Heart right ventricle (tissue), 16 donors: ENCODE measurements at regions not wholly inside any gene's neighbourhood (a gene's known extent, or its start where the extent isn't known, plus 50 kb on each side); places are given as distances from the start of the nearest gene placed in this dataset.

Source experiments
- ATAC-seq, 8 donors: fragments of 200-7000 bp; cut with Tn5 transposase; one replicate each; pipeline ENCODE4 v1.9.1; 2020; ENCODE audit warnings: mild to moderate bottlenecking in 8 of 8, moderate library complexity in 8 of 8, moderate number of reproducible peaks in 1 of 8
- DNase-seq, 2 donors: peaks; one replicate each; pipeline ENCODE4 v3.0.0-alpha.2; 2020
- H3K27ac ChIP-seq, 10 donors: fragments of 200-600 bp; sonication (generic) in 2 of 10; one replicate each; pipeline versions ENCODE4 v1.5.0 to v1.8.0; 2020 to 2022; ENCODE audit warnings: mild to moderate bottlenecking in 3 of 10
- H3K27me3 ChIP-seq, 7 donors: fragments of 200-600 bp; one replicate each; pipeline ENCODE4 v1.8.0; 2021 to 2022; ENCODE audit warnings: mild to moderate bottlenecking in 2 of 7
- H3K36me3 ChIP-seq, 9 donors: fragments of 200-600 bp; sonication (generic) in 1 of 9; one replicate each; pipeline versions ENCODE4 v1.5.0 to v1.8.0; 2020 to 2022; ENCODE audit warnings: mild to moderate bottlenecking in 2 of 9
- H3K4me1 ChIP-seq, 9 donors: fragments of 200-600 bp; sonication (generic) in 1 of 9; one replicate each; pipeline versions ENCODE4 v1.5.0 to v1.8.0; 2020 to 2022; ENCODE audit warnings: mild to moderate bottlenecking in 4 of 9
- H3K4me3 ChIP-seq, 10 donors: fragments of 200-600 bp; sonication (generic) in 2 of 10; one replicate each; pipeline versions ENCODE4 v1.5.0 to v1.8.0; 2020 to 2022; ENCODE audit warnings: mild to moderate bottlenecking in 7 of 10, moderate library complexity in 2 of 10
- H3K9me3 ChIP-seq, 11 donors: fragments of 200-600 bp in 10 of 11; sonication (generic) in 2 of 11; one replicate each; pipeline versions ENCODE4 v1.5.0 to v1.8.0; 2013 to 2022; ENCODE audit warnings: mild to moderate bottlenecking in 2 of 11, control low read depth in 1 of 11, moderate library complexity in 1 of 11
- CTCF ChIP-seq, 9 donors: fragments of 200-600 bp; sonication (generic) in 2 of 9; IDR thresholded peaks; one replicate each; pipeline versions ENCODE4 v1.5.0 to v1.8.0; 2021 to 2022; ENCODE audit warnings: antibody characterized with exemption in 9 of 9, mild to moderate bottlenecking in 5 of 9, moderate library complexity in 1 of 9
- WGBS, 2 donors: extraction: QIAGEN DNeasy Blood & Tissue Kit; methylation state at CpG; one replicate each; pipeline ENCODE4 v1.1.7; 2013; ENCODE audit warnings: inconsistent platforms in 1 of 2; 5-methylcytosine and 5-hydroxymethylcytosine counted together
- intact Hi-C, 10 donors: fragments of 100-400 bp; cut with DNase I; formaldehyde crosslinking; loops; one replicate each; pipeline versions ENCODE4 v1.11.1 to v1.14.2; 2022
- donor health status: Arrhythmogenic right ventricular cardiomyopathy.
- donor health status: ischemic (EF 13 %, LVEDD 7.1; RV severe dilation, severe dysfunction).
- donor health status: healthy with polysubstance abuse.
- donor health status: DM: no; HTN: yes; CAD: no.
- donor health status: DM: no; HTN: no; CAD: no.
- donor health status: ischemic (EF 25% LVEDD 6.9; RV normal size, moderate dysfunction).
- donor health status: ischemic (EF 25% LVEDD 5.7; RV mildly dilated, moderate dysfunction).
- donor health status: healthy.
- donor health status: DM: yes; HTN: yes; CAD: no.
- donor health status: Ischemic cardiomyopathy.
- donor health status: ischemic (EF 35%, LVEDD 5.7; RV mildly dilated, moderate dysfunction).
- donor health status: nonischemic (EF 11% LVEDD 7.7; RV severe dilation, severe dysfunction).
- donor health status: DM: yes; HTN: yes; CAD: no.
- donor health status: PGD.
- donor health status: ischemic (EF 29% LVEDD 5.4; RV normal size, mild dysfunction).
- donor health status: nonischemic (EF 23%, LVEDD 6.1; RV moderate dilation, normal function).

- Histone ChIP-seq H3K36me3 (no peaks in the 10 kb centered on the region), H3K4me3 (no peak overlapping the region), H3K27me3 (peaks cover 0 to 16% (median 5%) of the 10 kb centered on the region in 7 donors), H3K9me3 (no peaks in the 10 kb centered on the region), H3K4me1 (no peaks in the 10 kb centered on the region), H3K27ac (no peak overlapping the region)
- no peak for TF ChIP-seq CTCF (IDR thresholded peaks at IDR 0.05)
- ATAC-seq: no peak
- WGBS, 2 donors: 48 to 49% methylated on average over 3 of the region's 3 CpGs
- no peak for DNase-seq
- intact Hi-C loops: no loop called here
Observed at GRCh38 chr5:88486431-88486830, 217.8 kb upstream of the TMEM161B start.

GRCh38 chr5:88485531-88485930 lies 216.9 kb upstream of the TMEM161B start:
- no peaks in the 10 kb centered on the region for H3K4me1 ChIP-seq
- H3K27ac ChIP-seq: no peak overlapping the region
- H3K36me3 ChIP-seq: no peaks in the 10 kb centered on the region
- no peak overlapping the region for H3K4me3 ChIP-seq
- H3K27me3 ChIP-seq: peaks cover 0 to 16% (median 5%) of the 10 kb centered on the region in 7 donors
- no peak for DNase-seq
- no peaks in the 10 kb centered on the region for H3K9me3 ChIP-seq
- WGBS, 2 donors: 61 to 73% methylated on average over 1 of the region's 1 CpG
- intact Hi-C loops: no loop called here
- no peak for TF ChIP-seq CTCF (IDR thresholded peaks at IDR 0.05)
- no peak for ATAC-seq

- Histone ChIP-seq H3K4me1 (no peaks in the 10 kb centered on the region), H3K27me3 (peaks cover 0 to 5% (median 0%) of the 10 kb centered on the region in 7 donors), H3K4me3 (no peak overlapping the region), H3K9me3 (no peaks in the 10 kb centered on the region), H3K36me3 (no peaks in the 10 kb centered on the region), H3K27ac (no peak overlapping the region)
- intact Hi-C loops: no loop called here
- DNase-seq (no peak), ATAC-seq (no peak)
- TF ChIP-seq CTCF (IDR thresholded peaks at IDR 0.05): no peak
- 79 to 81% methylated on average over 10 of the region's 10 CpGs for WGBS, 2 donors
Observed at GRCh38 chr5:88483964-88484672, 215.5 kb upstream of the TMEM161B start.

GRCh38 chr5:88480801-88481499 lies 212.3 kb upstream of the TMEM161B start:
- no peak overlapping the region for H3K27ac ChIP-seq
- H3K36me3 ChIP-seq: no peaks in the 10 kb centered on the region
- H3K9me3 ChIP-seq: no peaks in the 10 kb centered on the region
- intact Hi-C loops: no loop called here
- ATAC-seq (no peak), DNase-seq (no peak)
- H3K4me3 ChIP-seq: no peak overlapping the region
- WGBS, 2 donors: 53% methylated on average over 5 of the region's 5 CpGs
- TF ChIP-seq CTCF (IDR thresholded peaks at IDR 0.05): no peak
- H3K27me3 ChIP-seq: no peaks in the 10 kb centered on the region
- H3K4me1 ChIP-seq: no peaks in the 10 kb centered on the region
